ENCODE measurements at regions not wholly inside any gene's neighbourhood (a gene's known extent, or its start where the extent isn't known, plus 50 kb on each side); places are given as distances from the start of the nearest gene placed in this dataset.
A peak's percentile ranks its signal among the peaks of the same experiment; 100 is the strongest.
"Not testable (repeated sequence)": the region's sequence is repeated elsewhere in the genome, so short reads cannot be mapped to it uniquely, and the experiment has no call there.

GRCh38 chr3:8424281-8424680, 77.3 kb upstream of the LMCD1 start:
- DNase-seq (ENCODE audit: low read depth): no peak

GRCh38 chr3:8436661-8437287, 64.8 kb upstream of the LMCD1 start:
- DNase-seq (ENCODE audit: low read depth): no peak

- no peak for DNase-seq (ENCODE audit: low read depth)
Measured at GRCh38 chr3:8438507-8439079, 63.0 kb upstream of the LMCD1 start.

GRCh38 chr3:8440142-8440541, 61.5 kb upstream of the LMCD1 start:
- not testable (repeated sequence) for DNase-seq (ENCODE audit: low read depth)

- DNase-seq (ENCODE audit: low read depth): no peak
Measured at GRCh38 chr3:8441969-8442559, 59.6 kb upstream of the LMCD1 start.

GRCh38 chr3:8442993-8443650, 58.5 kb upstream of the LMCD1 start:
- no peak for DNase-seq (ENCODE audit: low read depth)

- DNase-seq (ENCODE audit: low read depth): peak; percentile 91
Measured at GRCh38 chr3:8443829-8444791, 57.5 kb upstream of the LMCD1 start.

GRCh38 chr3:8444883-8445282, 56.7 kb upstream of the LMCD1 start:
- no peak for DNase-seq (ENCODE audit: low read depth)

- peak; percentile 72 for DNase-seq (ENCODE audit: low read depth)
Measured at GRCh38 chr3:8445861-8446260, 55.8 kb upstream of the LMCD1 start.

GRCh38 chr3:8446845-8447244, 54.8 kb upstream of the LMCD1 start:
- DNase-seq (ENCODE audit: low read depth): no peak

- DNase-seq (ENCODE audit: low read depth): no peak
Measured at GRCh38 chr3:8450618-8451017, 51.0 kb upstream of the LMCD1 start.

- peak; percentile 73 for DNase-seq (ENCODE audit: low read depth)
Measured at GRCh38 chr3:8451696-8452095, 49.9 kb upstream of the LMCD1 start.
